B cell (primary cell): ENCODE measurements at regions not wholly inside any gene's neighbourhood (a gene's known extent, or its start where the extent isn't known, plus 50 kb on each side); places are given as distances from the start of the nearest gene placed in this dataset.

ENCODE experiments used
- ATAC-seq: fragments of 200-7000 bp; cut with Tn5 transposase; one replicate; pipeline ENCODE4 v1.10.0; 2021; ENCODE audit warnings: low read depth, mild to moderate bottlenecking, moderate number of reproducible peaks, moderate library complexity
- CTCF ChIA-PET: fragments of 350-600 bp; sonication (Branson Sonifier 250); formaldehyde crosslinking; loops from one replicate; lab custom pipeline; 2021; ENCODE audit warnings: antibody characterized with exemption, inconsistent platforms; lab: Charles Lee
- POLR2A ChIA-PET: fragments of 350-600 bp; sonication (Branson Sonifier 250); formaldehyde crosslinking; loops from one replicate; lab custom pipeline; 2021; ENCODE audit warnings: antibody characterized with exemption; lab: Charles Lee
- DNase-seq: peaks from one replicate; pipeline ENCODE4 v3.0.0; 2013
- H2AFZ ChIP-seq: 2 replicates; pipeline ENCODE4 v1.6.1; 2012; ENCODE audit warnings: mild to moderate bottlenecking, low read depth, low read length; ENCODE audit not compliant: insufficient read depth, poor library complexity, severe bottlenecking
- H3K27ac ChIP-seq, 2 donors: 1 replicate in 1 of 2; 2 replicates in 1 of 2; pipeline ENCODE4 v1.5.1; 2012 to 2013; ENCODE audit warnings: low read length in 2 of 2, mild to moderate bottlenecking in 2 of 2, moderate library complexity in 1 of 2
- H3K27me3 ChIP-seq, 4 experiments: fragments of 200-600 bp in 1 of 4; sonication (generic) in 1 of 4; replicated peaks in 1 of 4; 1 replicate in 2 of 4; 2 replicates in 2 of 4; pipeline versions ENCODE4 v1.6.1 to v1.7.0; 2013 to 2016; ENCODE audit warnings: low read length in 3 of 4, mild to moderate bottlenecking in 2 of 4, mixed read lengths in 1 of 4, moderate library complexity in 1 of 4; ENCODE audit not compliant: insufficient read depth in 4 of 4, control insufficient read depth in 3 of 4; ENCODE audit errors: control extremely low read depth in 1 of 4
- H3K36me3 ChIP-seq, 2 experiments: replicated peaks in 1 of 2; 1 replicate in 1 of 2; 2 replicates in 1 of 2; pipeline versions ENCODE4 v1.6.1 to v1.7.1; 2013; ENCODE audit warnings: low read length in 1 of 2; ENCODE audit not compliant: insufficient read depth in 2 of 2, control insufficient read depth in 1 of 2; ENCODE audit errors: control extremely low read depth in 1 of 2, extremely low read depth in 1 of 2
- H3K4me1 ChIP-seq, 2 donors: fragments of 200-600 bp in 1 of 2; sonication (generic) in 1 of 2; 1 replicate in 1 of 2; 2 replicates in 1 of 2; pipeline versions ENCODE4 v1.5.1 to v1.6.1; 2013 to 2017; ENCODE audit warnings: low read length in 2 of 2; ENCODE audit not compliant: control insufficient read depth in 2 of 2, insufficient read depth in 2 of 2
- H3K4me2 ChIP-seq: replicated peaks from 2 replicates; pipeline ENCODE3; 2012; ENCODE audit warnings: mild to moderate bottlenecking, low read depth, low read length; ENCODE audit not compliant: poor library complexity, severe bottlenecking
- H3K4me3 ChIP-seq, 5 experiments: fragments of 200-600 bp in 1 of 5; sonication (generic) in 1 of 5; 1 replicate in 3 of 5; 2 replicates in 2 of 5; pipeline versions ENCODE4 v1.5.1 to v1.7.0; 2011 to 2016; ENCODE audit warnings: low read length in 4 of 5, mild to moderate bottlenecking in 4 of 5, low read depth in 2 of 5, control low read depth in 1 of 5, moderate library complexity in 1 of 5; ENCODE audit not compliant: insufficient read depth in 1 of 5; ENCODE audit errors: control extremely low read depth in 1 of 5, extremely low read depth in 1 of 5
- H3K79me2 ChIP-seq: fragments of 200-600 bp; sonication (generic); one replicate; pipeline ENCODE4 v1.6.0; 2016; ENCODE audit warnings: low read length; ENCODE audit not compliant: control insufficient read depth, insufficient read depth
- H3K9ac ChIP-seq: fragments of 200-600 bp; sonication (generic); 2 replicates; pipeline ENCODE4 v1.6.1; 2017; ENCODE audit warnings: mild to moderate bottlenecking, low read length, moderate library complexity
- H3K9me3 ChIP-seq, 3 donors: one replicate each; pipeline versions ENCODE4 v1.6.1 to v1.7.1; 2013; ENCODE audit warnings: low read length in 2 of 3; ENCODE audit not compliant: control insufficient read depth in 2 of 3, insufficient read depth in 1 of 3; ENCODE audit errors: control extremely low read depth in 1 of 3
- H4K20me1 ChIP-seq: 2 replicates; pipeline ENCODE4 v1.6.0; 2012; ENCODE audit warnings: mild to moderate bottlenecking, low read length; ENCODE audit not compliant: insufficient read depth, control insufficient read depth, poor library complexity, severe bottlenecking
- H3K27ac Mint-ChIP-seq: one replicate; pipeline ENCODE4 v1.8.0; 2021; ENCODE audit warnings: mixed read lengths
- H3K27me3 Mint-ChIP-seq: one replicate; pipeline ENCODE4 v1.8.0; 2021; ENCODE audit warnings: mixed read lengths
- H3K4me1 Mint-ChIP-seq: one replicate; pipeline ENCODE4 v1.8.0; 2021; ENCODE audit warnings: mixed read lengths
- H3K4me3 Mint-ChIP-seq: one replicate; pipeline ENCODE4 v1.8.0; 2021; ENCODE audit warnings: mixed read lengths
- H3K9me3 Mint-ChIP-seq: one replicate; pipeline ENCODE4 v1.8.0; 2022; ENCODE audit warnings: mixed read lengths; ENCODE audit not compliant: insufficient read depth
- EZH2 ChIP-seq: IDR thresholded peaks from 2 replicates; pipeline ENCODE4 v1.6.1; 2012; ENCODE audit warnings: borderline replicate concordance, low read depth, mild to moderate bottlenecking, moderate library complexity, low read length; ENCODE audit not compliant: insufficient read depth, poor library complexity, severe bottlenecking
- WGBS: methylation state at CpG from one replicate; pipeline ENCODE4 v1.1.5; 2013; ENCODE audit warnings: missing lambda C conversion rate; ENCODE audit not compliant: insufficient coverage; 5-methylcytosine and 5-hydroxymethylcytosine counted together
- intact Hi-C: fragments of 100-400 bp; cut with micrococcal nuclease; formaldehyde crosslinking; loops from one replicate; pipeline ENCODE4 v1.10.0; 2022
- TF ChIP-seq, protein P1 (sequence below): fragments of 200-600 bp; IDR thresholded peaks from one replicate; pipeline ENCODE4 v1.8.0; 2022; ENCODE audit warnings: antibody characterized with exemption, mild to moderate bottlenecking

DNA sequence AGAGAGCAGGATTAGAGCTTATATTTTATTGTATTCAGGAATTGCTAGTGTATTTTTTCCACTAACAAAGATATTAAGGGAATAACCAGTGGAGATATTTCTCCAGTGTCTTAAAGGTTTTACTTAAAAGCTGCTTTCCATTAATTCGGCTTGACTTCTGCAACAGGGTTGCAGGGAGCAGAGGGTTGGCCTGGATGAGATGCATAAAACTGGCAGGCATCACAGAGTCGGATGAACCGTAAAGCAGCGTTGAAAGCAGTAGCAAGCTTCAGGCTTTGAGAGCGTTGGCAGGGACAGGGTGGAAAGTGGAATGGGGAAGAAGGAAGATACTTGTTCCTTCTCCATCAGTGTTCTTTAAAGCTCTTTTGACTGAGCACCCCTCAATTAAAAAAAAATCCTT, 237.2 kb downstream of the LMO4 start:
- ChIA-PET CTCF (no interaction called here), POLR2A (no interaction called here)
- 97% methylated on average over 4 of the region's 5 CpGs for WGBS
- DNase-seq (no peak), ATAC-seq (no peak)
- Histone ChIP-seq H3K9ac (no peak overlapping the region), H3K79me2 (no peaks in the 10 kb centered on the region), H3K27ac (no peak overlapping the region), H4K20me1 (no peaks in the 10 kb centered on the region), H3K9me3 (no peaks in the 10 kb centered on the region), H3K36me3 (no peaks in the 10 kb centered on the region), H3K27me3 (no peaks in the 10 kb centered on the region), H3K4me3 (no peak overlapping the region), H3K4me1 (no peaks in the 10 kb centered on the region), H3K4me2 (no peak overlapping the region), H2AFZ (no peak overlapping the region)
- no peak for TF ChIP-seq EZH2
- TF ChIP-seq, protein P1, sequence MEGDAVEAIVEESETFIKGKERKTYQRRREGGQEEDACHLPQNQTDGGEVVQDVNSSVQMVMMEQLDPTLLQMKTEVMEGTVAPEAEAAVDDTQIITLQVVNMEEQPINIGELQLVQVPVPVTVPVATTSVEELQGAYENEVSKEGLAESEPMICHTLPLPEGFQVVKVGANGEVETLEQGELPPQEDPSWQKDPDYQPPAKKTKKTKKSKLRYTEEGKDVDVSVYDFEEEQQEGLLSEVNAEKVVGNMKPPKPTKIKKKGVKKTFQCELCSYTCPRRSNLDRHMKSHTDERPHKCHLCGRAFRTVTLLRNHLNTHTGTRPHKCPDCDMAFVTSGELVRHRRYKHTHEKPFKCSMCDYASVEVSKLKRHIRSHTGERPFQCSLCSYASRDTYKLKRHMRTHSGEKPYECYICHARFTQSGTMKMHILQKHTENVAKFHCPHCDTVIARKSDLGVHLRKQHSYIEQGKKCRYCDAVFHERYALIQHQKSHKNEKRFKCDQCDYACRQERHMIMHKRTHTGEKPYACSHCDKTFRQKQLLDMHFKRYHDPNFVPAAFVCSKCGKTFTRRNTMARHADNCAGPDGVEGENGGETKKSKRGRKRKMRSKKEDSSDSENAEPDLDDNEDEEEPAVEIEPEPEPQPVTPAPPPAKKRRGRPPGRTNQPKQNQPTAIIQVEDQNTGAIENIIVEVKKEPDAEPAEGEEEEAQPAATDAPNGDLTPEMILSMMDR = no peak
- no peak overlapping the region for H3K4me3 Mint-ChIP-seq
- intact Hi-C loops = no loop called here
- no peak overlapping the region for H3K27ac Mint-ChIP-seq
- H3K27me3 Mint-ChIP-seq = no peaks in the 10 kb centered on the region
- H3K9me3 Mint-ChIP-seq = no peaks in the 10 kb centered on the region
- H3K4me1 Mint-ChIP-seq = no peaks in the 10 kb centered on the region

DNA sequence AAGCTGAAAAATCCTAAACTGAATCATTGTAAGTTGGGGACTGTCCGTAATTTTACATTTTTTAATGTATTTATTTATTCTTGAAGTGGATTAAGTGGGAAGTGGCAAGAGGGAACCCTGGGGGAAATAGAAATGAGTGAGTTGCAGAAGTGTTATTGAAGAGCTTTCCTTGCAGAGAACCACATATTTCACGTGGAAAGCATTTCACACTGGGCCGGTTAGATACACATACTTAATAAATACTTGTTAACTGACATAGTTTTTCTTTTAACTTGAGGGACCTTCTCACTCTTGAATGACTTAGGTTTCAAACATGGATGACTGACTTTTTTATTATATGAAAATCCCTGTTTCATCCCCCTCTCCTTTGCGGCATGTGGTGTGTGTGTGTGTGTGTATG, 239.3 kb downstream of the LMO4 start:
- intact Hi-C loops = no loop called here
- ATAC-seq = no peak
- H3K9me3 Mint-ChIP-seq = no peaks in the 10 kb centered on the region
- no peaks in the 10 kb centered on the region for H4K20me1 ChIP-seq
- WGBS = no CpG with 5 or more reads among the region's 4 CpGs
- H3K4me1 ChIP-seq = no peaks in the 10 kb centered on the region
- no peaks in the 10 kb centered on the region for H3K4me1 Mint-ChIP-seq
- no peak overlapping the region for H3K9ac ChIP-seq
- H3K36me3 ChIP-seq = no peaks in the 10 kb centered on the region
- H3K4me2 ChIP-seq = no peak overlapping the region
- H3K27me3 Mint-ChIP-seq = no peaks in the 10 kb centered on the region
- H3K27ac Mint-ChIP-seq = no peak overlapping the region
- ChIA-PET POLR2A (no interaction called here), CTCF (no interaction called here)
- H2AFZ ChIP-seq = no peak overlapping the region
- TF ChIP-seq EZH2 = no peak
- TF ChIP-seq, protein P1 = no peak
- no peak overlapping the region for H3K4me3 Mint-ChIP-seq
- no peaks in the 10 kb centered on the region for H3K79me2 ChIP-seq
- H3K27me3 ChIP-seq = no peaks in the 10 kb centered on the region
- H3K27ac ChIP-seq = no peak overlapping the region
- no peak for DNase-seq
- no peaks in the 10 kb centered on the region for H3K9me3 ChIP-seq
- H3K4me3 ChIP-seq = no peak overlapping the region
